Heart left ventricle (tissue), 13 donors: ENCODE measurements at regions not wholly inside any gene's neighbourhood (a gene's known extent, or its start where the extent isn't known, plus 50 kb on each side); places are given as distances from the start of the nearest gene placed in this dataset.

Source experiments
- CTCF ChIP-seq, 12 donors: fragments of 200-600 bp; sonication (generic) in 4 of 12; IDR thresholded peaks; one replicate each; pipeline versions ENCODE4 v1.5.0 to v1.8.0; 2018 to 2022; ENCODE audit warnings: antibody characterized with exemption in 12 of 12, mild to moderate bottlenecking in 5 of 12
- POLR2A ChIP-seq, 2 donors: fragments of 450-650 bp; IDR thresholded peaks; one replicate each; pipeline ENCODE4 v1.6.1; 2017; ENCODE audit warnings: antibody characterized with exemption in 2 of 2, mild to moderate bottlenecking in 2 of 2, moderate library complexity in 2 of 2
- donor health status: ischemic (EF 13 %, LVEDD 7.1; RV severe dilation, severe dysfunction).
- donor health status: DM: no; HTN: yes; CAD: no.
- donor health status: DM: no; HTN: no; CAD: no.
- donor health status: ischemic (EF 25% LVEDD 6.9; RV normal size, moderate dysfunction).
- donor health status: ischemic (EF 25% LVEDD 5.7; RV mildly dilated, moderate dysfunction).
- donor health status: ischemic (EF 35%, LVEDD 5.7; RV mildly dilated, moderate dysfunction).
- donor health status: nonischemic (EF 11% LVEDD 7.7; RV severe dilation, severe dysfunction).
- donor health status: DM: yes; HTN: yes; CAD: no.
- donor health status: PGD.
- donor health status: ischemic (EF 29% LVEDD 5.4; RV normal size, mild dysfunction).
- donor health status: nonischemic (EF 23%, LVEDD 6.1; RV moderate dilation, normal function).

GRCh38 chr1:187951817-187952216, 1123.1 kb downstream of the PLA2G4A start:
- TF ChIP-seq CTCF (IDR thresholded peaks at IDR 0.05), result no peak
- TF ChIP-seq POLR2A (IDR thresholded peaks at IDR 0.05), result no peak
